GM12873 (cell line): ENCODE measurements at regions not wholly inside any gene's neighbourhood (a gene's known extent, or its start where the extent isn't known, plus 50 kb on each side); places are given as distances from the start of the nearest gene placed in this dataset.

Experiments used
- CTCF ChIP-seq: IDR thresholded peaks from 2 replicates; pipeline ENCODE4 v1.5.1; 2012; ENCODE audit warnings: low read depth, mild to moderate bottlenecking, moderate library complexity, low read length, control low read depth; ENCODE audit not compliant: insufficient read depth; ENCODE audit errors: missing control alignments

GRCh38 chr12:34297790-34298164 is 275.5 kb downstream of the ALG10 start:
- TF ChIP-seq CTCF, result no peak

GRCh38 chr12:34298176-34298970 is 276.1 kb downstream of the ALG10 start:
- no peak for TF ChIP-seq CTCF

GRCh38 chr12:34298971-34299801 is 276.9 kb downstream of the ALG10 start:
- TF ChIP-seq CTCF, result no peak

- TF ChIP-seq CTCF, result no peak
These were observed 277.5 kb downstream of the ALG10 start for GRCh38 chr12:34299802-34300193.

- TF ChIP-seq CTCF, result no peak
These were observed 278.3 kb downstream of the ALG10 start for GRCh38 chr12:34300376-34301250.

- no peak for TF ChIP-seq CTCF
These were observed 279.2 kb downstream of the ALG10 start for GRCh38 chr12:34301251-34302130.
